A549 (cell line): ENCODE measurements at regions not wholly inside any gene's neighbourhood (a gene's known extent, or its start where the extent isn't known, plus 50 kb on each side); places are given as distances from the start of the nearest gene placed in this dataset.

Source experiments
- ATAC-seq, 2 experiments: fragments of 200-7000 bp in 1 of 2; fragments of >200 bp in 1 of 2; cut with Nextera tagmentation in 1 of 2; cut with Tn5 transposase in 1 of 2; 3 replicates each; pipeline versions ENCODE4 v1.8.0 to v1.9.1; 2018 to 2020; ENCODE audit warnings: mild to moderate bottlenecking in 1 of 2, moderate library complexity in 1 of 2
- CTCF ChIA-PET: fragments of 300-600 bp; sonication (Branson Sonifier 250); formaldehyde crosslinking; extraction: SDS; loops from one replicate; lab custom pipeline; 2021; ENCODE audit warnings: antibody characterized with exemption, inconsistent platforms; lab: Yijun Ruan, JAX
- POLR2A ChIA-PET: fragments of 350-600 bp; formaldehyde crosslinking; extraction: SDS; loops from one replicate; lab custom pipeline; 2021; ENCODE audit warnings: antibody characterized with exemption, inconsistent platforms; lab: Yijun Ruan, JAX
- DNase-seq, 2 experiments: peaks; one replicate each; pipeline versions ENCODE4 v3.0.0 to v3.0.0-alpha.2; 2011 to 2016; ENCODE audit warnings: low read depth in 1 of 2, low spot score in 1 of 2
- FAIRE-seq: peaks from 2 replicates; lab custom pipeline; 2011; peaks lifted over from hg19 to GRCh38; lab: Jason Lieb, UNC
- H3K27ac ChIP-seq, 2 experiments: fragments of >200 bp; sonication (Bioruptor Twin); formaldehyde crosslinking; 3 replicates each; pipeline ENCODE4 v1.5.1; 2016 to 2017
- H3K4me1 ChIP-seq: fragments of >200 bp; sonication (Bioruptor Twin); formaldehyde crosslinking; 3 replicates; pipeline ENCODE4 v1.6.1; 2016
- H3K4me2 ChIP-seq: fragments of >200 bp; sonication (Bioruptor Twin); formaldehyde crosslinking; 3 replicates; pipeline ENCODE4 v1.6.1; 2016
- H3K4me3 ChIP-seq: fragments of >200 bp; sonication (Bioruptor Twin); formaldehyde crosslinking; 3 replicates; pipeline ENCODE4 v1.5.1; 2016
- H3K9me3 ChIP-seq: fragments of >200 bp; sonication (Bioruptor Twin); formaldehyde crosslinking; 3 replicates; pipeline ENCODE4 v1.6.1; 2016
- CBX2 ChIP-seq: fragments of 200-600 bp; sonication (generic); IDR thresholded peaks from 2 replicates; pipeline ENCODE4 v1.6.1; 2016; ENCODE audit warnings: low read depth, mild to moderate bottlenecking, borderline replicate concordance
- CEBPB ChIP-seq, 2 experiments: fragments of >200 bp in 1 of 2; sonication (Bioruptor Twin) in 1 of 2; formaldehyde crosslinking in 1 of 2; IDR thresholded peaks; 2 replicates each; pipeline ENCODE4 v1.6.1; 2012 to 2016
- CHD4 ChIP-seq: fragments of 200-600 bp; sonication (generic); IDR thresholded peaks from 2 replicates; pipeline ENCODE4 v1.6.1; 2016; ENCODE audit warnings: antibody characterized with exemption, mild to moderate bottlenecking, borderline replicate concordance
- FOXS1 ChIP-seq: fragments of 250-450 bp; sonication (Bioruptor Pico); IDR thresholded peaks from 2 replicates; pipeline ENCODE4 v1.5.0; 2020; ENCODE audit warnings: mild to moderate bottlenecking, moderate library complexity
- GATA3 ChIP-seq: IDR thresholded peaks from 2 replicates; pipeline ENCODE4 v1.6.1; 2012; ENCODE audit warnings: borderline replicate concordance
- HDAC2 ChIP-seq: fragments of 200-600 bp; sonication (generic); IDR thresholded peaks from 2 replicates; pipeline ENCODE4 v1.6.1; 2016
- HMGXB4 ChIP-seq: fragments of 250-450 bp; sonication (Bioruptor Pico); IDR thresholded peaks from 2 replicates; pipeline ENCODE4 v1.5.0; 2021; ENCODE audit warnings: mild to moderate bottlenecking, moderate library complexity, borderline replicate concordance
- HOXA7 ChIP-seq: fragments of 250-450 bp; sonication (Bioruptor Pico); IDR thresholded peaks from 2 replicates; pipeline ENCODE4 v1.5.0; 2020; ENCODE audit warnings: mild to moderate bottlenecking, moderate library complexity
- HOXB13 ChIP-seq: fragments of 250-450 bp; sonication (Bioruptor Pico); IDR thresholded peaks from 2 replicates; pipeline ENCODE4 v1.5.0; 2020; ENCODE audit warnings: low read depth, mild to moderate bottlenecking, moderate library complexity
- JUN ChIP-seq, 2 experiments: fragments of >200 bp; sonication (Bioruptor Twin); formaldehyde crosslinking; IDR thresholded peaks; 2 replicates in 1 of 2; 3 replicates in 1 of 2; pipeline ENCODE4 v1.6.1; 2016 to 2017
- MAFK ChIP-seq: fragments of 450-650 bp; IDR thresholded peaks from 2 replicates; pipeline ENCODE4 v1.6.1; 2014; ENCODE audit not compliant: partially characterized antibody
- MAX ChIP-seq: IDR thresholded peaks from 2 replicates; pipeline ENCODE4 v1.6.1; 2012
- MAZ ChIP-seq: fragments of 150-350 bp; IDR thresholded peaks from 2 replicates; pipeline ENCODE4 v1.6.1; 2014; ENCODE audit warnings: antibody characterized with exemption, low read depth, low read length, borderline replicate concordance
- NFE2L2 ChIP-seq: fragments of 150-350 bp; conservative IDR thresholded peaks from 2 replicates; pipeline ENCODE4 v1.6.1; 2014; ENCODE audit warnings: low read length
- PHF8 ChIP-seq: fragments of 200-600 bp; sonication (generic); IDR thresholded peaks from 2 replicates; pipeline ENCODE4 v1.6.1; 2016; ENCODE audit warnings: low read depth, mild to moderate bottlenecking, antibody characterized with exemption, moderate library complexity, borderline replicate concordance
- REST ChIP-seq: fragments of 200-600 bp; sonication (generic); IDR thresholded peaks from 2 replicates; pipeline ENCODE4 v1.6.1; 2016; ENCODE audit warnings: antibody characterized with exemption, mild to moderate bottlenecking, moderate library complexity
- TP53 ChIP-seq: fragments of 250-450 bp; sonication (Bioruptor Pico); IDR thresholded peaks from 2 replicates; pipeline ENCODE4 v1.5.0; 2021; ENCODE audit warnings: mild to moderate bottlenecking, moderate library complexity
- ZC3H11A ChIP-seq: fragments of 450-650 bp; IDR thresholded peaks from 2 replicates; pipeline ENCODE4 v1.6.1; 2014; ENCODE audit warnings: antibody characterized with exemption, mild to moderate bottlenecking
- ZNF302 ChIP-seq: fragments of 250-450 bp; sonication (Bioruptor Pico); IDR thresholded peaks from 2 replicates; pipeline ENCODE4 v1.9.0; 2021; ENCODE audit warnings: inconsistent platforms, mild to moderate bottlenecking, moderate library complexity
- WGBS: methylation state at CpG from one replicate; pipeline ENCODE4 v1.1.6; 2017; ENCODE audit errors: missing lambda C conversion rate; 5-methylcytosine and 5-hydroxymethylcytosine counted together

- no peak overlapping the region for H3K4me2 ChIP-seq
- WGBS, result 58% methylated on average over 4 of the region's 4 CpGs
- no peaks in the 10 kb centered on the region for H3K9me3 ChIP-seq
- no peak for ATAC-seq
- TF ChIP-seq HDAC2 (no peak), HOXB13 (CRISPR knock-in tag) (no peak), ZC3H11A (no peak), FOXS1 (CRISPR knock-in tag) (no peak), REST (no peak), HMGXB4 (CRISPR knock-in tag) (no peak), PHF8 (no peak), JUN (IDR thresholded peaks at IDR 0.05) (no peak), TP53 (CRISPR knock-in tag) (no peak), MAFK (no peak), CHD4 (no peak), GATA3 (no peak), MAX (no peak)
- no peak for DNase-seq
- H3K27ac ChIP-seq, result no peak overlapping the region
- no peaks in the 10 kb centered on the region for H3K4me1 ChIP-seq
- no peak overlapping the region for H3K4me3 ChIP-seq
- ChIA-PET CTCF (interaction anchor here (0.7 kb wide), 1 partner anchor 41 kb away, joined by 3 read pairs; no protein-coding TSS in a partner anchor), POLR2A (no interaction called here)
- FAIRE-seq, result no peak
These were observed 448.4 kb downstream of the RPS6KC1 start for GRCh38 chr1:213499444-213499843.

GRCh38 chr1:213507472-213508223 lies 456.6 kb downstream of the RPS6KC1 start:
- no peak for DNase-seq
- H3K27ac ChIP-seq, result no peak overlapping the region
- 43% methylated on average over 7 of the region's 7 CpGs for WGBS
- no peak for FAIRE-seq
- no peak for TF ChIP-seq HOXA7 (CRISPR knock-in tag)
- TF ChIP-seq CEBPB (IDR thresholded peaks at IDR 0.05), result 0 out of 4 replicates have a peak, but pooled peaks of 1 of the 2 experiments have one; percentile 15
- TF ChIP-seq NFE2L2, result no peak
- TF ChIP-seq CBX2, result no peak
- no peak for TF ChIP-seq ZNF302 (CRISPR knock-in tag)
- no peak for TF ChIP-seq MAZ
- TF ChIP-seq HDAC2, result no peak
- TF ChIP-seq CHD4, result no peak
- TF ChIP-seq, all 56 proteins: peak for 1
- Histone ChIP-seq H3K4me1 (no peaks in the 10 kb centered on the region), H3K4me2 (no peak overlapping the region), H3K4me3 (no peak overlapping the region), H3K9me3 (no peaks in the 10 kb centered on the region)
- no peak for ATAC-seq
- CTCF ChIA-PET, result interaction anchor here (1.1 kb wide), 1 partner anchor 133 kb away, joined by 3 read pairs; no protein-coding TSS in a partner anchor
- POLR2A ChIA-PET, result no interaction called here
